ENCODE measurements at regions not wholly inside any gene's neighbourhood (a gene's known extent, or its start where the extent isn't known, plus 50 kb on each side); places are given as distances from the start of the nearest gene placed in this dataset.
"Not testable (repeated sequence)": the region's sequence is repeated elsewhere in the genome, so short reads cannot be mapped to it uniquely, and the experiment has no call there.

- no peak for DNase-seq (ENCODE audit: low spot score)
Observed at GRCh38 chr7:113230691-113231090, 112.3 kb upstream of the SMIM30 start.

DNA sequence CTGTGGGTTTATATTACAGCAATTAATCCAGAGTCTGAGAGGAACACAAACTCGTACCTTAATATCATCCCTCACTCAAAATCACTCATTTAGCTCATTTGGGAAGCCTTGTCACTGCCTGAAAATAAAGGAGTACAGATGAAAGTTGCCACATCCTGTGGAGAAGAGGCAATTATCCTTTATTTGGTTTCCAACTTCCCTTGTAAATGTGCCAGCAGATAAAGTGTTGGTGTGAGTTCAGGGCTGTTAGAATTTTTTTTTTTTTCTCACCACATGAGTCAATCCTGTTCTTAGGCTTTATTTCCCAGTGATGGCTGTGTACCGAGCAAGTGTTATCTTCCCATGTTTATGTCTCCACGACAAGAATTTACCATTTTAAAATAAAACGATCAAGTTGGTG lies 99.0 kb upstream of the SMIM30 start:
- no peak for DNase-seq (ENCODE audit: low spot score)

DNA sequence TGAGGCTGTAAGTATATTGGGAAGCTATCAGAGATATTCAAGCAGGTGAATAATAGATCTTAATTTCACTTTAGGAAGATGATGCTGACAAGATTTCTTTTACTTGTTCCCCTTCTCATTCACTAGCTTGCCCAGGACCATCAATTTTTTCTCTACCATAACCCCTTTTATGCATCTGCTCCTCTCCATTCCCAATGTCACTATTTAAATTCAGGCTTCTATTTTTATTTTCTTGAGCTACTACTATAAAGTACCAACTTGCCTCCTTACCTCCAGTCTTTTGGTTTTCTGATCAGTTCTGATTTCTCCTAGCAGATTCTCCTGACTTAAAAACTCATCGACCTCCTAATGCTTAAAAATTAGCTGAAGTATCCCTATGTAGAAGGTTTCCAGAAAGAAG lies 97.7 kb upstream of the SMIM30 start:
- no peak for DNase-seq (ENCODE audit: low spot score)

DNA sequence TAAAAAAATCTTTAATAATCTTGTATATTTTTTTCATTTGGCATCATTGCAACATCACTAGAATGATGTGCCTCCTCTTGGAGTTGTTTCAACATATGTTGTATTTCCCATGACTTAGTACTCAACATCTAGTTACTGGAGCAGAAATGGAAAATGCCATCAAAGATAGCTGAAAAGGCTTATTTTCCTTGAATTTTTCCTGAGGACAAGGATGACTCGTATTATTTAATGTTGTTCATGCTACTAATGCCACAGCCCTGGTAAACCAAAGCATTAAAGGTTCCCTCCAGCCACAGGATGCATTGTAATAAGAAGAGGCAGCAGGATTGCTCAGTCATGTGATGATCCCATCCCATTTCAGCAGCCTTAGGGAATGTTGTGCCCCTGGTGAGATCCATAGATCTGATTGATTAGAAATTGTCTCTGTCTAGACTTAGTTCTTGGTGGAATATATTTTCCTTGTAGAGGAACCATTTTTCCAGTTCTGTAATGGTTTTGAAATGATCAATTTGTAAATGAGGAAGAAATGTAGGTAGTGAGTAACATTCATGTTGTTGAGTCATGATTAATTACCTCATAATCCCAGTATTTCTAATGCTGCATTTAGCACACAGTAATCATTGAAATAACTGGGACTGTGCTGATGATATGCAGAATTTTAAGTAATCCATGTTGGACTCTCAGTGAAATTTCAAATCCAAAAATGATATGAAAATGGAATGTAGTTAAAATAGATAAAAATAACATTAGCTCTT lies 91.3 kb upstream of the SMIM30 start:
- no peak for DNase-seq (ENCODE audit: low spot score)

DNA sequence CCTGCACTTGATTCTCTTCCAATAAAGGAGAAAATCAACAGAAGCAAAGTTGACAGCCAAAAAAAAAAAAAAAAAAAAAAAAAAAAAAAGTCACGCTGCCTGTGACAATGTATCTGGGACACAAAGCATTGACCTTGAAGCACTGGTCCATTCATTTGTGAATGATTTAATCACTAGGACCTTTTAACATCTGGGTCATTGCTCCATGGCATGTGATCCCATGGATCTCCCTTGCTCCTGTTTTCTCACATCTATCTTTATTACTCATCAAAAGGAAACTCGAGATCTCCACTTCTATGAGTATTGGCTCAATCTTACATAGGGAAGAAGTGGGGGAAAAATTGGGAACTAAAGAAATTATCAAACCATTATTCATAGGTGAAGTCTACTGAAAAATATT lies 89.6 kb upstream of the SMIM30 start:
- no peak for DNase-seq (ENCODE audit: low spot score)

DNA sequence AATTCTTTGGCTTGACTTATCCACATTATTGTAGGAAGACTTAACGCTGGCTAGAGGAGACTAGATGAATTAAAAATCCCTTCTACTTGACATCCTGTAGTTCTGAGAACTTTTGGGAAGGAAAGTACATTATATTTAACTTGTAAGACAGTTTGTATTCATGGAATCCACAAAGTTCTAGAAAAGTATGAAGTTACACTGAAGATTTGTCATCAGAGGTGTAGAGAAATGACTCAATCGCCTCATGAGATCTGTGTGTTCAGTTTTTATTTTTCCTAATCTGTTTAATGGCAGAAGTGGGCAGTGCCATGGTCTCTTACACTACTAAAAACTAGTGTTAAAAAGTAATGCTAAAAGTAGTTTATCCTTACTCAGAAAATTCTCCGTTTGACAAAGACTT lies 89.1 kb upstream of the SMIM30 start:
- no peak for DNase-seq (ENCODE audit: low spot score)

- DNase-seq (ENCODE audit: low spot score): no peak
Observed at GRCh38 chr7:113204415-113204814, 86.1 kb upstream of the SMIM30 start.

DNA sequence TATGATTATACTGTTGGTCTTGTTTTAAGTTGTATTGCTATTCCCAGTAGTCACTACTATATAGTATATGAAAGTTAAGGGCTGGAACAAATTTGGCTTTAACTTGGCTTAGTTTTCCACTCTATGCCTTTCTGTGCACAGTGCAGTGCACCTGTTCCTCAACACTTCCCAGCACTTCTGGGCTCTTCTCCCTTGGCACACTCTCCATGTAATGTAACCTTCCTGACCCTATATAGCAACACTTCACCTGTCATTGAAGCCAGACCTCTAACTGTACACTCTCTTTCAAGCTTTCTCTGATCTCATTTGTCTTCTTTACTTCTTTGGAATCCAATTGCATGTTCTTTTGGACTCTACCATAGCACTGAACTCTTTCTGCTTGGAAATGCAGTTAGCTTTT lies 83.9 kb upstream of the SMIM30 start:
- no peak for DNase-seq (ENCODE audit: low spot score)

DNA sequence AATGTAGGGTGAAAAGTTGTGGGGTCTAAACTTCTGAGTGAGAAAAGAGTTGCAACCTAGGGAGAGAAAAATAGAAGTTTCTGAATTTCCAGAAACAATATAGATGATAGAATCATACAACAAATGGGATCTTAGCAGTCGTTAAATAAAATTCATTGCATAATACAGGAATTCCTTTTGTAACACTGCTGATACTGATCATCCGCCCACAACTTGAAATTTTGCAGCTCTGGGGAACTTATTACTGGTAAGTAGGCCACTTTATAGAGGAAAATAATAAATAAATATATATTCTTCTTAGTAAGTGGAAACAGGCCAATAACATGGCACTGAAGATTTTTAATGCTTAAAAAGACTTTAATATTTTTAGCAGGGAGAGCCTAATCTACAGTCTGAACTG lies 81.9 kb upstream of the SMIM30 start:
- DNase-seq (ENCODE audit: low spot score): no peak

DNA sequence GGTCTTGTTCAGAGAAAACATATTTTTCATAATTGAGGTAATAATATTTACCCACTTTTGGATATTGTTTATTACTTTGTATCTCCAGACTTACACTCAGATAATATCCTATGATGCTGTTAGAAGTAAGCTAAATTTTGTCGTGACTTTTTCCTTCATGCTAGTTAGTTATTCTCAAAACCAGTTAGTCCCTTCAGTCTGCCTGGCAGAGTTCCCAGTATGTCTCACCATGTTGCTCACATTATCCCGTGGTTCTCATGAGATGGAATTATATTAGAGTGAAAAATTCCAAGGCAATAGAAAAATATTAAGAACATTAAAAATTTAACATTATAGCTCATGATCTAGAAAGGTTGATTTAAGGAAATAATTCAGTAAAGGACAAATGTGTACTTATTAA lies 81.5 kb upstream of the SMIM30 start:
- DNase-seq (ENCODE audit: low spot score): no peak

- DNase-seq (ENCODE audit: low spot score): no peak
Observed at GRCh38 chr7:113199136-113199535, 80.8 kb upstream of the SMIM30 start.

DNA sequence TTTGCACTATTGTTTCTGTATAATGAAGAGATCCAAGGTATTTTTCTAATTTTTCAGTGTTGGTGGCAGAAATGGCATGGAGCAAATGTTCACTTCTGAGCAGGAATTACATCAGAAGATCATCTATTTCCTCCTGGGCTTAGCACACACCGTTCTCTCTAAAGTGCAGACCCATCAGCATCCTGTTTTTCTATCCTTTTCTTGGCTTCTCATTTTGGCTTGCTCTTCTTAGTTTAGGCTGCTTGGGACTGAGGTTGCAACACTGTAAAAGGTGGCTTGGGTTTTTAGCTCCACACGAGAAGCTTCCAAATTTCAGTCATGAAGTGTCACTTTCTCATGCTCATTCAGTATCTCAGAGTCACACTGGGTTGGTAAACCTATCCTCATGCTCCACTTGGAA lies 79.9 kb upstream of the SMIM30 start:
- DNase-seq (ENCODE audit: low spot score): no peak

- DNase-seq (ENCODE audit: low spot score): no peak
Observed at GRCh38 chr7:113197274-113197673, 78.9 kb upstream of the SMIM30 start.

- DNase-seq (ENCODE audit: low spot score): no peak
Observed at GRCh38 chr7:113188396-113188795, 70.0 kb upstream of the SMIM30 start.

GRCh38 chr7:113179313-113179712 lies 61.0 kb upstream of the SMIM30 start:
- peak; percentile 73 for DNase-seq (ENCODE audit: low spot score)

- DNase-seq (ENCODE audit: low spot score): no peak
Observed at GRCh38 chr7:113176836-113177235, 58.5 kb upstream of the SMIM30 start.

- DNase-seq (ENCODE audit: low spot score): not testable (repeated sequence)
Observed at GRCh38 chr7:113176180-113176579, 57.8 kb upstream of the SMIM30 start.

- no peak for DNase-seq (ENCODE audit: low spot score)
Observed at GRCh38 chr7:113175525-113176104, 57.3 kb upstream of the SMIM30 start.

DNA sequence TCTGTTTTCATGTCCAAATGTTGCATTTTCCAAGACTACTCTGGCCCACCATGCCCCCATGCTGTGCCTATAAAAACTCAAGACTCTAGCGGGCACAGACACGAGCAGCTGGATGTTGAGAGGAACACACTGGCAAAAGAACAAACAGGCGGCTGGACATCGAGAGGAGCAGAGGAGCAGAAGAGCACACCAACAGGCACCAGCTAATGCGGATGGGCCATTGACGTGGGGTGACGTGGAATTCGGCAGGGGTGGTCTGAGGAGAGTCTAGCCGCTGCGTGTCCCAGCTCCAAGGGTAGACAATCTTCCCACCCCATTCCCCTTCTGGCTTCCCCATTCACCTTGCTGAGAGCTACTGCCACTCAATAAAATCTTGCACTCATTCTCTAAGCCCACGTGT lies 54.4 kb upstream of the SMIM30 start:
- DNase-seq (ENCODE audit: low spot score): no peak

DNA sequence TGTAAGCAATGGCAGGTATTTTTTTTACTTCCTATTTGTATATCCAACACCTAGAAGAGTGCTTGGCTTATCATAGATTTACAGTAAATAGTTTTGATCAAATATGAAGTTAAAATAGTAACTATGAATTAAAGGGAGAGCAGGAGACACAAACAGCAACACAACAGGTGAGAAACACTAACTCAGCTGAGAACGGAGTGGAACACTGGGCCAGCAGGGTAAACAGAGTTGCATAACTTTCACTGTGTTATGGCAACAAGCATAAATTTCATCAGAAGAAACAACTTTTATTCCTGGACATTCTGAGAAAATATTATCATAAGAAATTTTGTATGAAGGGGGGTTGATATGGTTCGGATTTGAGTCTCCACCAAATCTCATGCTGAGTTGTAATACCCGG lies 52.2 kb upstream of the SMIM30 start:
- DNase-seq (ENCODE audit: low spot score): no peak

Data from LoVo (cell line).